ENCODE measurements at regions not wholly inside any gene's neighbourhood (a gene's known extent, or its start where the extent isn't known, plus 50 kb on each side); places are given as distances from the start of the nearest gene placed in this dataset.

DNA sequence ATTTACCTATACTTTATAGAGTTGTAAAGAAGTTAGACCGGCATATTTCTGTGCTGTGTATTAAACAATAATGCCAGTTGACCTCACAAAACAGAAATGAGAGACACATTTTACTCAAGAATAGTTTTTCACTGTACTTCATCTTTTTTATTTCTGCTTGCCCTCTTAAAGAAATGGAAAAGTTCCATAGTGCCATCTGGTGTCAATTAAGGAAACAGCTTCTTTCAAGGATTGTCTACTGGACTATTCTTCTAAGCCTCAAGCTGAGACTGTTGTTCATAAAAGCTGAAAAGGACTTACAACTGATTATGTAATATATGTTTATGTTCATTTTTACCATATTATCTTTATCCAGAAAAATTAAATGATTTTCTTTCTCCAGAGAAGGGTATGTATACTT, 1523.7 kb downstream of the ARAP2 start:
- TF ChIP-seq EP300 (IDR thresholded peaks at IDR 0.05; ENCODE audit: borderline replicate concordance): no peak
- no peak for TF ChIP-seq CREB1 (IDR thresholded peaks at IDR 0.05; ENCODE audit: low read depth)
- TF ChIP-seq, protein P1, sequence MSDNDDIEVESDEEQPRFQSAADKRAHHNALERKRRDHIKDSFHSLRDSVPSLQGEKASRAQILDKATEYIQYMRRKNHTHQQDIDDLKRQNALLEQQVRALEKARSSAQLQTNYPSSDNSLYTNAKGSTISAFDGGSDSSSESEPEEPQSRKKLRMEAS (IDR thresholded peaks at IDR 0.05): no peak
- TF ChIP-seq, protein P2, sequence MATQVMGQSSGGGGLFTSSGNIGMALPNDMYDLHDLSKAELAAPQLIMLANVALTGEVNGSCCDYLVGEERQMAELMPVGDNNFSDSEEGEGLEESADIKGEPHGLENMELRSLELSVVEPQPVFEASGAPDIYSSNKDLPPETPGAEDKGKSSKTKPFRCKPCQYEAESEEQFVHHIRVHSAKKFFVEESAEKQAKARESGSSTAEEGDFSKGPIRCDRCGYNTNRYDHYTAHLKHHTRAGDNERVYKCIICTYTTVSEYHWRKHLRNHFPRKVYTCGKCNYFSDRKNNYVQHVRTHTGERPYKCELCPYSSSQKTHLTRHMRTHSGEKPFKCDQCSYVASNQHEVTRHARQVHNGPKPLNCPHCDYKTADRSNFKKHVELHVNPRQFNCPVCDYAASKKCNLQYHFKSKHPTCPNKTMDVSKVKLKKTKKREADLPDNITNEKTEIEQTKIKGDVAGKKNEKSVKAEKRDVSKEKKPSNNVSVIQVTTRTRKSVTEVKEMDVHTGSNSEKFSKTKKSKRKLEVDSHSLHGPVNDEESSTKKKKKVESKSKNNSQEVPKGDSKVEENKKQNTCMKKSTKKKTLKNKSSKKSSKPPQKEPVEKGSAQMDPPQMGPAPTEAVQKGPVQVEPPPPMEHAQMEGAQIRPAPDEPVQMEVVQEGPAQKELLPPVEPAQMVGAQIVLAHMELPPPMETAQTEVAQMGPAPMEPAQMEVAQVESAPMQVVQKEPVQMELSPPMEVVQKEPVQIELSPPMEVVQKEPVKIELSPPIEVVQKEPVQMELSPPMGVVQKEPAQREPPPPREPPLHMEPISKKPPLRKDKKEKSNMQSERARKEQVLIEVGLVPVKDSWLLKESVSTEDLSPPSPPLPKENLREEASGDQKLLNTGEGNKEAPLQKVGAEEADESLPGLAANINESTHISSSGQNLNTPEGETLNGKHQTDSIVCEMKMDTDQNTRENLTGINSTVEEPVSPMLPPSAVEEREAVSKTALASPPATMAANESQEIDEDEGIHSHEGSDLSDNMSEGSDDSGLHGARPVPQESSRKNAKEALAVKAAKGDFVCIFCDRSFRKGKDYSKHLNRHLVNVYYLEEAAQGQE (IDR thresholded peaks at IDR 0.05; ENCODE audit: low read depth): no peak
- no peak for TF ChIP-seq FOXM1 (IDR thresholded peaks at IDR 0.05; ENCODE audit: borderline replicate concordance, low read depth)
- no peak for TF ChIP-seq ZBTB7A (IDR thresholded peaks at IDR 0.05; ENCODE audit: low read depth)
- TF ChIP-seq EGR1 (IDR thresholded peaks at IDR 0.05): no peak
- no peak for TF ChIP-seq TCF12 (IDR thresholded peaks at IDR 0.05; ENCODE audit: low read depth)
- TF ChIP-seq TAF1 (IDR thresholded peaks at IDR 0.05; ENCODE audit: low read depth): no peak
